SU-DHL-6 (cell line): ENCODE measurements at regions not wholly inside any gene's neighbourhood (a gene's known extent, or its start where the extent isn't known, plus 50 kb on each side); places are given as distances from the start of the nearest gene placed in this dataset.

Experiments
- H2AFZ ChIP-seq: fragments of 200-600 bp; sonication (generic); 2 replicates; pipeline ENCODE4 v1.6.1; 2014; ENCODE audit warnings: low read depth, mild to moderate bottlenecking, moderate library complexity, mixed read lengths, antibody characterized with exemption, low read length; ENCODE audit not compliant: severe bottlenecking
- H3F3A ChIP-seq: fragments of 200-600 bp; shearing (Covaris generic); 2 replicates; pipeline ENCODE4 v1.6.0; 2016; ENCODE audit warnings: antibody characterized with exemption, mild to moderate bottlenecking; ENCODE audit not compliant: insufficient read depth
- H3K27ac ChIP-seq: fragments of 200-600 bp; sonication (generic); 2 replicates; pipeline ENCODE4 v1.5.1; 2016; ENCODE audit warnings: low read depth, mild to moderate bottlenecking, low read length, moderate library complexity, mixed read lengths
- H3K27me3 ChIP-seq: fragments of 200-600 bp; sonication (generic), shearing (Covaris generic); 2 replicates; pipeline ENCODE4 v1.6.0; 2014; ENCODE audit warnings: mild to moderate bottlenecking, low read length
- H3K36me3 ChIP-seq: fragments of 200-600 bp; sonication (generic); 2 replicates; pipeline ENCODE4 v1.6.1; 2014; ENCODE audit warnings: mild to moderate bottlenecking, low read length, mixed read lengths
- H3K4me2 ChIP-seq: fragments of 300-600, 200-600 bp; shearing (Covaris generic), sonication (generic); 2 replicates; pipeline ENCODE4 v1.6.0; 2014; ENCODE audit warnings: low read length, low read depth, mild to moderate bottlenecking; ENCODE audit not compliant: poor library complexity, severe bottlenecking
- H3K4me3 ChIP-seq: fragments of 200-600 bp; sonication (generic); 2 replicates; pipeline ENCODE4 v1.5.1; 2014; ENCODE audit warnings: antibody characterized with exemption, low read length, mild to moderate bottlenecking, mixed read lengths; ENCODE audit not compliant: insufficient read depth, poor library complexity, severe bottlenecking
- H3K79me2 ChIP-seq: fragments of 200-600 bp; sonication (generic); 2 replicates; pipeline ENCODE4 v1.6.1; 2014; ENCODE audit warnings: mild to moderate bottlenecking, low read length, moderate library complexity; ENCODE audit not compliant: insufficient read depth
- H3K9ac ChIP-seq: fragments of 200-600 bp; sonication (generic); 2 replicates; pipeline ENCODE4 v1.7.0; 2014; ENCODE audit warnings: mild to moderate bottlenecking, low read length
- H3K9me2 ChIP-seq: fragments of 200-600 bp; sonication (generic); replicated peaks from 2 replicates; pipeline ENCODE4 v1.6.1; 2014; ENCODE audit warnings: low read length; ENCODE audit not compliant: insufficient read depth
- H3K9me3 ChIP-seq: fragments of 200-600 bp; sonication (generic); 2 replicates; pipeline ENCODE4 v1.6.1; 2014; ENCODE audit warnings: low read length, mixed read lengths; ENCODE audit not compliant: insufficient read depth
- H4K20me1 ChIP-seq: fragments of 200-600 bp; sonication (generic); 2 replicates; pipeline ENCODE4 v1.6.1; 2014; ENCODE audit warnings: low read depth, mild to moderate bottlenecking, antibody characterized with exemption, low read length, moderate library complexity, mixed read lengths
- EZH2phosphoT487 ChIP-seq: fragments of 200-600 bp; sonication (generic), shearing (Covaris generic); conservative IDR thresholded peaks from 2 replicates; pipeline ENCODE4 v1.6.1; 2018; ENCODE audit warnings: mild to moderate bottlenecking, antibody characterized with exemption, low read length, moderate library complexity, mixed read lengths
- TF ChIP-seq, protein P1 (sequence below): fragments of 200-600 bp; sonication (generic); IDR thresholded peaks from one replicate; pipeline ENCODE4 v1.5.1; 2017; ENCODE audit warnings: antibody characterized with exemption, mild to moderate bottlenecking, low read length, moderate library complexity; ENCODE audit not compliant: insufficient read depth, poor library complexity, severe bottlenecking

DNA sequence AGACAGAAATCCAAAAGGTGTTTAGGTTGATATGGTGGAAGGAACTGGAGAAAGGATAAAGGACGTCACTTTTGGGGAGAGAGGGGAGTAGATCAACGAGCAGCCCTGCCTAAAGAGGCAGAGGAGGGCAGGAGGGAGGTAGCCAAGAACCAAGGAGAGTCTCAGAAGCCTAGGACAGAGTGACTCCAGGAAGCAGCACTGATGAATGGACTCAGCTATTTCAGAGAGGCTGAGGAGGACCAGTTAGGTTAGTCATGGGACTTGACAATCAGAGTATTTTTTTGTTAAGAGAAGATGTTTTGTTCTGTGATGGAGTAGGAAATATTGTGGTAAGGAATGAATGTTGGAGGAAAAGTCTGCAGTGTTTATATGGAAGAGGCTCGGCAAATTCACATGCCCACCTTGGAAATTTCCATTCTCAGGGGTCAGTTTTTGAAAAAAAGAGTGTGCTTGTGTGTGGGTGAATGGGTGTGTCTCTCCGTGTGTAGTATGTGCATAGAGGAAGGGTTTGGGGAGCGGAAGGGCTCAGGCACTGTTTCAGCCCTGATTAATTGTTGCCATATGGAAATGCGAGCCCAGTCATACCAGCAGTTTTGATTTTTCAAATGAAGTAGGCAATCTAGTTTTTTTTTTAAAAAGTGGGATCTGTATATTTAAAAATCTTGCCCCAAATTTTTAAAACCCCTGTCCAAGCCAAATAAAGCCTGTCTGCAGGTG is 303.6 kb downstream of the SAMD5 start:
- Histone ChIP-seq H2AFZ (no peak overlapping the region), H3K27ac (no peak overlapping the region), H3K4me3 (no peak overlapping the region), H4K20me1 (no peaks in the 10 kb centered on the region), H3F3A (no peaks in the 10 kb centered on the region), H3K36me3 (no peaks in the 10 kb centered on the region), H3K9ac (no peak overlapping the region), H3K27me3 (no peaks in the 10 kb centered on the region), H3K9me2 (no peaks in the 10 kb centered on the region), H3K79me2 (no peaks in the 10 kb centered on the region), H3K9me3 (no peaks in the 10 kb centered on the region), H3K4me2 (no peak overlapping the region)
- TF ChIP-seq, protein P1, sequence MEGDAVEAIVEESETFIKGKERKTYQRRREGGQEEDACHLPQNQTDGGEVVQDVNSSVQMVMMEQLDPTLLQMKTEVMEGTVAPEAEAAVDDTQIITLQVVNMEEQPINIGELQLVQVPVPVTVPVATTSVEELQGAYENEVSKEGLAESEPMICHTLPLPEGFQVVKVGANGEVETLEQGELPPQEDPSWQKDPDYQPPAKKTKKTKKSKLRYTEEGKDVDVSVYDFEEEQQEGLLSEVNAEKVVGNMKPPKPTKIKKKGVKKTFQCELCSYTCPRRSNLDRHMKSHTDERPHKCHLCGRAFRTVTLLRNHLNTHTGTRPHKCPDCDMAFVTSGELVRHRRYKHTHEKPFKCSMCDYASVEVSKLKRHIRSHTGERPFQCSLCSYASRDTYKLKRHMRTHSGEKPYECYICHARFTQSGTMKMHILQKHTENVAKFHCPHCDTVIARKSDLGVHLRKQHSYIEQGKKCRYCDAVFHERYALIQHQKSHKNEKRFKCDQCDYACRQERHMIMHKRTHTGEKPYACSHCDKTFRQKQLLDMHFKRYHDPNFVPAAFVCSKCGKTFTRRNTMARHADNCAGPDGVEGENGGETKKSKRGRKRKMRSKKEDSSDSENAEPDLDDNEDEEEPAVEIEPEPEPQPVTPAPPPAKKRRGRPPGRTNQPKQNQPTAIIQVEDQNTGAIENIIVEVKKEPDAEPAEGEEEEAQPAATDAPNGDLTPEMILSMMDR = no peak
- no peak for TF ChIP-seq EZH2phosphoT487

DNA sequence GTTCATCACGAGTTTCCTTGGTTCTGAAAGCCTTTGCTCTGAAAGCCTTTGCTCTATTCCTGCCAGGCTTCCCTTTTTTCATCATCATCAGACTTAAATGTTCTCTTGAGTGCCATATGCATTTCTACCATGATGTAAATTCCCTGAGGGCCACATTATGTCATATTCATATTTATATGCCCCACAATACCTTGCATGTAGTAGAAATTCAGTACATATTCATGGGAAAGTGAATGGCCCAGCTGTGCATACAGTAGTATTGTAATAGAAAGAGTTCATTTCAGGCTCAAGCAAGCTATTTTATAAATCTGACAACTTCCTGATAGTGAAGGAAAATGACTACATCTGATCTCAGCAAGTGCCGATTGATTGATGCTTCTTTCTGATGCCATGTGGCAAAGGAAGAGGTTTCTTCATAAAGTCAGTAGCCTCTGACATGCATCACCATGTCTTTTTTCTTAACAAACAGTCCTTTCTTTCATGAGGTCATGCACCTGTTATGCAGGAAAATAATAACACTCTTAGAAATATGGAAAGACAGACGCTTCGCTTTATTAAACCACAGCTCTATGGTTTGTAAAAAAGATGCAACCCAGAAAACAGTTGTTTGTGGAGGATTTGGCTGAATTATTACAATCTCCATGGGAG is 308.7 kb downstream of the SAMD5 start:
- Histone ChIP-seq H4K20me1 (no peaks in the 10 kb centered on the region), H3K9ac (no peak overlapping the region), H3K27ac (no peak overlapping the region), H3K9me2 (no peaks in the 10 kb centered on the region), H3K36me3 (no peaks in the 10 kb centered on the region), H3K4me3 (no peak overlapping the region), H3K9me3 (no peaks in the 10 kb centered on the region), H3F3A (no peaks in the 10 kb centered on the region), H3K79me2 (no peaks in the 10 kb centered on the region), H3K4me2 (no peak overlapping the region), H2AFZ (no peak overlapping the region), H3K27me3 (no peaks in the 10 kb centered on the region)
- TF ChIP-seq, protein P1 = no peak
- TF ChIP-seq EZH2phosphoT487 = no peak

DNA sequence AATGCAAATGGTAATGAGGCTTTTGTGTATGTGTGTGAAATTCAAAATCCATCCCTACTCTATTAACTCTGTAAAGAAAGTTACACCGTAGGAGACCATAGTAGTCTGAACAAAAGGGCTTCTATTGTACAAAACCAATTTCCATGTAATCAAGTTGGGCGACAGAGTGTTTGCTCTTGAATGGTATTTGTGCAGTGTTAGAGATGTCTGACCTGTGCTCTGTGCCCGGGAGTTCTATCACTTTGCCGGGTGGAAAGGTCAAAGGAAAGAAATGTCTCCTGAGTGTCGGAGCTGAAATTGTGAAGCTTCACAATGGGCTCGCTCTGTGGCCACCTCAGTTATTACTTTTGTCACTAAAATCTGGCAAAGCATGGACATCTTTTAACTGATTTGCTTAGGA is 312.0 kb downstream of the SAMD5 start:
- H3K27me3 ChIP-seq = no peaks in the 10 kb centered on the region
- H3F3A ChIP-seq = no peaks in the 10 kb centered on the region
- H3K4me3 ChIP-seq = no peak overlapping the region
- H3K79me2 ChIP-seq = no peaks in the 10 kb centered on the region
- H3K9me2 ChIP-seq = no peaks in the 10 kb centered on the region
- H3K27ac ChIP-seq = no peak overlapping the region
- H3K36me3 ChIP-seq = no peaks in the 10 kb centered on the region
- TF ChIP-seq EZH2phosphoT487 = no peak
- TF ChIP-seq, protein P1 = no peak
- no peak overlapping the region for H3K9ac ChIP-seq
- H3K9me3 ChIP-seq = no peaks in the 10 kb centered on the region
- H2AFZ ChIP-seq = no peak overlapping the region
- no peaks in the 10 kb centered on the region for H4K20me1 ChIP-seq
- no peak overlapping the region for H3K4me2 ChIP-seq
